ENCODE measurements at regions not wholly inside any gene's neighbourhood (a gene's known extent, or its start where the extent isn't known, plus 50 kb on each side); places are given as distances from the start of the nearest gene placed in this dataset.

- no peak overlapping the region for H3K27ac ChIP-seq
- no peak for DNase-seq
- intact Hi-C loops (cut with DNase I), result loop anchor here (2.0 to 10.0 kb wide), 6 partner anchors 289 to 1239 kb away; partner anchors contain the start of gene SUPT3H (in 1 of the 4)
- H3K27me3 ChIP-seq, result no peaks in the 10 kb centered on the region
- no peaks in the 10 kb centered on the region for H3K9me3 ChIP-seq
- H3K4me1 ChIP-seq (ENCODE audit: insufficient read depth), result no peaks in the 10 kb centered on the region
- whole genome bisulfite sequencing, 3 donors, result 71 to 73% (median 73%) methylated on average over 11 of the region's 11 CpGs
- no peaks in the 10 kb centered on the region for H3K36me3 ChIP-seq
- H3K4me3 ChIP-seq, result no peak overlapping the region
- TF ChIP-seq POLR2A (IDR thresholded peaks at IDR 0.05) (no peak), EP300 (IDR thresholded peaks at IDR 0.05) (no peak)
- TF ChIP-seq, protein P1, sequence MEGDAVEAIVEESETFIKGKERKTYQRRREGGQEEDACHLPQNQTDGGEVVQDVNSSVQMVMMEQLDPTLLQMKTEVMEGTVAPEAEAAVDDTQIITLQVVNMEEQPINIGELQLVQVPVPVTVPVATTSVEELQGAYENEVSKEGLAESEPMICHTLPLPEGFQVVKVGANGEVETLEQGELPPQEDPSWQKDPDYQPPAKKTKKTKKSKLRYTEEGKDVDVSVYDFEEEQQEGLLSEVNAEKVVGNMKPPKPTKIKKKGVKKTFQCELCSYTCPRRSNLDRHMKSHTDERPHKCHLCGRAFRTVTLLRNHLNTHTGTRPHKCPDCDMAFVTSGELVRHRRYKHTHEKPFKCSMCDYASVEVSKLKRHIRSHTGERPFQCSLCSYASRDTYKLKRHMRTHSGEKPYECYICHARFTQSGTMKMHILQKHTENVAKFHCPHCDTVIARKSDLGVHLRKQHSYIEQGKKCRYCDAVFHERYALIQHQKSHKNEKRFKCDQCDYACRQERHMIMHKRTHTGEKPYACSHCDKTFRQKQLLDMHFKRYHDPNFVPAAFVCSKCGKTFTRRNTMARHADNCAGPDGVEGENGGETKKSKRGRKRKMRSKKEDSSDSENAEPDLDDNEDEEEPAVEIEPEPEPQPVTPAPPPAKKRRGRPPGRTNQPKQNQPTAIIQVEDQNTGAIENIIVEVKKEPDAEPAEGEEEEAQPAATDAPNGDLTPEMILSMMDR (IDR thresholded peaks at IDR 0.05), result no peak
Observed at GRCh38 chr6:45714006-45714730, 301.5 kb downstream of the CLIC5 start.

All from ovary (tissue), 7 donors.